IMR-90 (cell line): ENCODE measurements at regions not wholly inside any gene's neighbourhood (a gene's known extent, or its start where the extent isn't known, plus 50 kb on each side); places are given as distances from the start of the nearest gene placed in this dataset.
"Not testable (repeated sequence)": the region's sequence is repeated elsewhere in the genome, so short reads cannot be mapped to it uniquely, and the experiment has no call there.

Experiments used
- ATAC-seq: fragments of 200-7000 bp; cut with Tn5 transposase; 2 replicates; pipeline ENCODE4 v1.9.1; 2020; ENCODE audit warnings: low read depth, mild to moderate bottlenecking, moderate library complexity
- BruUV-seq: library from RNA; stranded (reverse); fragments of 400-500 nt; replicated peaks from 2 replicates; lab custom pipeline; 2021; lab: Mats Ljungman, UMichigan
- CTCF ChIA-PET: fragments of 300-600 bp; formaldehyde crosslinking; extraction: SDS; loops from one replicate; lab custom pipeline; 2021; ENCODE audit warnings: antibody characterized with exemption; lab: Yijun Ruan, JAX
- POLR2A ChIA-PET: fragments of 300-600 bp; sonication (Branson Sonifier 250); formaldehyde crosslinking; loops from one replicate; lab custom pipeline; 2022; ENCODE audit warnings: antibody characterized with exemption; ENCODE audit not compliant: unreplicated experiment; lab: Charles Lee
- DNase-seq: peaks from one replicate; pipeline ENCODE4 v3.0.0; 2013
- H2AFZ ChIP-seq: replicated peaks from 2 replicates; pipeline ENCODE3; 2013; ENCODE audit warnings: low read length, mild to moderate bottlenecking; ENCODE audit not compliant: poor library complexity
- H2AK5ac ChIP-seq: 2 replicates; pipeline ENCODE4 v1.6.1; 2013; ENCODE audit warnings: low read depth, low read length, inconsistent platforms
- H2AK9ac ChIP-seq: replicated peaks from 2 replicates; pipeline ENCODE3; 2013; ENCODE audit warnings: mild to moderate bottlenecking, low read depth, low read length, moderate library complexity; ENCODE audit not compliant: poor library complexity
- H2BK120ac ChIP-seq: 2 replicates; pipeline ENCODE4 v1.6.1; 2013; ENCODE audit warnings: low read depth, low read length, inconsistent platforms
- H2BK15ac ChIP-seq: 3 replicates; pipeline ENCODE4 v1.6.1; 2013; ENCODE audit warnings: low read depth, low read length, inconsistent platforms
- H2BK20ac ChIP-seq: 2 replicates; pipeline ENCODE4 v1.6.1; 2013; ENCODE audit warnings: low read depth, mild to moderate bottlenecking, inconsistent platforms, low read length, moderate library complexity
- H2BK5ac ChIP-seq: 2 replicates; pipeline ENCODE4 v1.6.1; 2013; ENCODE audit warnings: mild to moderate bottlenecking, low read depth, low read length, inconsistent platforms; ENCODE audit not compliant: poor library complexity, severe bottlenecking
- H3K14ac ChIP-seq: replicated peaks from 2 replicates; pipeline ENCODE4 v1.6.1; 2013; ENCODE audit warnings: low read depth, low read length, inconsistent platforms
- H3K18ac ChIP-seq: 2 replicates; pipeline ENCODE4 v1.6.1; 2013; ENCODE audit warnings: low read depth, low read length, control low read depth
- H3K23ac ChIP-seq: 2 replicates; pipeline ENCODE4 v1.6.1; 2013; ENCODE audit warnings: low read depth, low read length, inconsistent platforms
- H3K27ac ChIP-seq: 2 replicates; pipeline ENCODE4 v1.5.1; 2013; ENCODE audit warnings: mild to moderate bottlenecking, control low read depth, low read length; ENCODE audit not compliant: insufficient read depth
- H3K27me3 ChIP-seq: 2 replicates; pipeline ENCODE4 v1.6.1; 2013; ENCODE audit warnings: low read length; ENCODE audit not compliant: control insufficient read depth, insufficient read depth
- H3K36me3 ChIP-seq: 2 replicates; pipeline ENCODE4 v1.6.1; 2013; ENCODE audit warnings: low read length, mixed read lengths; ENCODE audit not compliant: control insufficient read depth, insufficient read depth
- H3K4ac ChIP-seq: 2 replicates; pipeline ENCODE4 v1.6.1; 2013; ENCODE audit warnings: low read depth, low read length, inconsistent platforms
- H3K4me1 ChIP-seq: 2 replicates; pipeline ENCODE4 v1.6.1; 2013; ENCODE audit warnings: low read length, mixed read lengths; ENCODE audit not compliant: control insufficient read depth, insufficient read depth
- H3K4me2 ChIP-seq: 2 replicates; pipeline ENCODE4 v1.6.1; 2013; ENCODE audit warnings: low read depth, mild to moderate bottlenecking, control low read depth, low read length, moderate library complexity
- H3K4me3 ChIP-seq: 2 replicates; pipeline ENCODE4 v1.5.1; 2013; ENCODE audit warnings: low read depth, mild to moderate bottlenecking, control low read depth, low read length, moderate library complexity; ENCODE audit not compliant: insufficient read depth
- H3K56ac ChIP-seq: 2 replicates; pipeline ENCODE4 v1.6.1; 2013; ENCODE audit warnings: low read length, inconsistent platforms; ENCODE audit not compliant: insufficient read depth; ENCODE audit errors: extremely low read depth
- H3K79me1 ChIP-seq, 2 experiments: 2 replicates each; pipeline ENCODE4 v1.6.1; 2013; ENCODE audit warnings: low read length in 2 of 2, inconsistent platforms in 1 of 2, low read depth in 1 of 2
- H3K9ac ChIP-seq: 2 replicates; pipeline ENCODE4 v1.6.1; 2013; ENCODE audit warnings: low read depth, low read length, control low read depth
- H3K9me1 ChIP-seq: 2 replicates; pipeline ENCODE4 v1.6.1; 2013; ENCODE audit warnings: low read length, inconsistent platforms; ENCODE audit not compliant: insufficient read depth
- H3K9me3 ChIP-seq: 2 replicates; pipeline ENCODE4 v1.6.1; 2013; ENCODE audit warnings: low read length; ENCODE audit not compliant: control insufficient read depth, insufficient read depth
- H4K20me1 ChIP-seq: 2 replicates; pipeline ENCODE4 v1.6.1; 2013; ENCODE audit warnings: low read length, inconsistent platforms; ENCODE audit not compliant: insufficient read depth
- H4K5ac ChIP-seq: 2 replicates; pipeline ENCODE4 v1.6.1; 2013; ENCODE audit warnings: mild to moderate bottlenecking, low read depth, low read length, control low read depth
- H4K8ac ChIP-seq, 2 experiments: 2 replicates each; pipeline ENCODE4 v1.6.1; 2013; ENCODE audit warnings: low read depth in 2 of 2, low read length in 2 of 2, control low read depth in 1 of 2, inconsistent platforms in 1 of 2
- H4K91ac ChIP-seq: 2 replicates; pipeline ENCODE4 v1.6.1; 2013; ENCODE audit warnings: low read depth, low read length, inconsistent platforms; ENCODE audit not compliant: insufficient read depth
- BHLHE40 ChIP-seq: fragments of 150-350 bp; IDR thresholded peaks from 2 replicates; pipeline ENCODE4 v1.6.1; 2016; ENCODE audit warnings: mild to moderate bottlenecking, low read depth, low read length
- MAZ ChIP-seq: IDR thresholded peaks from 2 replicates; pipeline ENCODE4 v1.6.1; 2012; ENCODE audit warnings: low read depth, mild to moderate bottlenecking, low read length, improper control_type of control experiment, moderate library complexity, borderline replicate concordance
- NFE2L2 ChIP-seq: fragments of 150-350 bp; IDR thresholded peaks from 2 replicates; pipeline ENCODE4 v1.6.1; 2016; ENCODE audit warnings: low read depth, mild to moderate bottlenecking, low read length
- POLR2A ChIP-seq: IDR thresholded peaks from 2 replicates; pipeline ENCODE4 v1.6.1; 2012; ENCODE audit warnings: mild to moderate bottlenecking, low read depth, low read length
- RCOR1 ChIP-seq: IDR thresholded peaks from 2 replicates; pipeline ENCODE4 v1.6.1; 2012; ENCODE audit warnings: mild to moderate bottlenecking, low read length, improper control_type of control experiment; ENCODE audit not compliant: insufficient replicate concordance
- USF2 ChIP-seq: fragments of 150-350 bp; IDR thresholded peaks from 2 replicates; pipeline ENCODE4 v1.6.1; 2017; ENCODE audit warnings: mild to moderate bottlenecking, antibody characterized with exemption, low read length, low read depth
- WGBS, 2 experiments: methylation state at CpG; one replicate each; pipeline versions ENCODE4 v1.1.5 to v1.1.7; 2013; ENCODE audit warnings: missing lambda C conversion rate in 2 of 2; ENCODE audit not compliant: insufficient read length in 1 of 2; ENCODE audit errors: extremely low coverage in 2 of 2; 5-methylcytosine and 5-hydroxymethylcytosine counted together
- dilution Hi-C: fragments of 300-500 bp; cut with HindIII; formaldehyde crosslinking; loops from one replicate; pipeline ENCODE4 v1.14.3; 2018; ENCODE audit warnings: low sequenced_read_pairs; ENCODE audit not compliant: unreplicated experiment
- in situ Hi-C: fragments of 300-500 bp; cut with MboI; formaldehyde crosslinking; loops from 3 replicates; pipeline ENCODE4 v1.14.3; 2019; ENCODE audit warnings: low sequenced_read_pairs, inconsistent platforms, mixed read lengths
- intact Hi-C: fragments of 100-400 bp; cut with micrococcal nuclease; formaldehyde crosslinking; loops from 2 replicates; pipeline ENCODE4 v1.10.0; 2022

- Histone ChIP-seq H3K23ac (peak overlapping the region; percentile 39; the same call in 1 of the 2 replicates), H3K36me3 (no peaks in the 10 kb centered on the region), H2BK5ac (peak overlapping the region; percentile 66), H2AFZ (peak overlapping the region; percentile 59), H3K4me2 (no peak overlapping the region), H3K18ac (peak overlapping the region; percentile 24), H3K4ac (peak overlapping the region; percentile 96), H4K91ac (peak overlapping the region; percentile 64), H2BK120ac (peak overlapping the region; percentile 97), H3K27me3 (no peaks in the 10 kb centered on the region), H2BK15ac (peak overlapping the region; percentile 59; the same call in 1 of the 3 replicates), H4K8ac (peak overlapping the region; percentile 22 to 76; a peak in 2 of 4 replicates), H3K27ac (peak overlapping the region; percentile 44), H3K56ac (peak overlapping the region; percentile 83; the same call in 1 of the 2 replicates), H3K14ac (peak overlapping the region; percentile 29), H3K4me3 (no peak overlapping the region), H3K9ac (no peak overlapping the region), H3K9me1 (peaks cover 15% of the 10 kb centered on the region), H2AK9ac (no peak overlapping the region), H2BK20ac (peak overlapping the region; percentile 98), H4K5ac (peak overlapping the region; percentile 27; the same call in 1 of the 2 replicates), H3K9me3 (no peaks in the 10 kb centered on the region), H3K4me1 (peaks cover 13% of the 10 kb centered on the region), H2AK5ac (peak overlapping the region; percentile 95), H3K79me1 (no peaks in the 10 kb centered on the region), H4K20me1 (0 out of 2 replicates have a peak, but pooled peaks cover 3% of the 10 kb centered on the region)
- POLR2A ChIA-PET: interaction anchor here (0.6 kb wide), 1 partner anchor 50 kb away, joined by 10 read pairs; no protein-coding TSS in a partner anchor
- ATAC-seq: peak; percentile 13
- peak; percentile 51 for DNase-seq
- CTCF ChIA-PET: no interaction called here
- dilution Hi-C loops (no loop called here), in situ Hi-C loops (no loop called here), intact Hi-C loops (no loop called here)
- 45% methylated on average over 3 of the region's 4 CpGs; no CpG with 5 or more reads in 1 of the 2 experiments for whole genome bisulfite sequencing, 2 experiments
- TF ChIP-seq RCOR1: no peak
- TF ChIP-seq BHLHE40: peak; percentile 59
- TF ChIP-seq MAZ: no peak
- TF ChIP-seq USF2: no peak
- TF ChIP-seq POLR2A: no peak
- no peak for TF ChIP-seq NFE2L2
- no TSS peak for BruUV-seq
These were observed 56.7 kb upstream of the PTPRJ start for GRCh38 chr11:47923667-47924066.

- H2BK20ac ChIP-seq, H3K23ac ChIP-seq, POLR2A ChIA-PET, H3K9ac ChIP-seq, H3K14ac ChIP-seq, H3K4me2 ChIP-seq, intact Hi-C loops, in situ Hi-C loops, H3K27ac ChIP-seq, H3K18ac ChIP-seq, H2AK9ac ChIP-seq, H3K36me3 ChIP-seq, dilution Hi-C loops, H4K5ac ChIP-seq, H3K56ac ChIP-seq, H3K79me1 ChIP-seq, H3K4me3 ChIP-seq, H4K20me1 ChIP-seq, H4K8ac ChIP-seq, H3K27me3 ChIP-seq, H2AFZ ChIP-seq, BruUV-seq, H2BK5ac ChIP-seq, ATAC-seq, DNase-seq, H3K9me3 ChIP-seq: not testable (repeated sequence)
- Histone ChIP-seq H4K91ac (peak overlapping the region; percentile 43; the same call in 1 of the 2 replicates), H2BK15ac (peak overlapping the region; percentile 14; the same call in 1 of the 3 replicates), H2AK5ac (0 out of 2 replicates have a peak overlapping the region, but pooled peaks have one; percentile 33), H3K9me1 (peaks cover 15% of the 10 kb centered on the region), H2BK120ac (peak overlapping the region; percentile 72), H3K4me1 (peaks cover 16% of the 10 kb centered on the region), H3K4ac (peak overlapping the region; percentile 68)
- 94% methylated on average over 6 of the region's 6 CpGs; no CpG with 5 or more reads in 1 of the 2 experiments for WGBS, 2 experiments
- CTCF ChIA-PET: interaction anchor here (0.6 kb wide), 1 partner anchor 50 kb away, joined by 4 read pairs; no protein-coding TSS in a partner anchor
These were observed 59.2 kb upstream of the PTPRJ start for GRCh38 chr11:47921080-47921555.
